ENCODE measurements at regions not wholly inside any gene's neighbourhood (a gene's known extent, or its start where the extent isn't known, plus 50 kb on each side); places are given as distances from the start of the nearest gene placed in this dataset.

DNA sequence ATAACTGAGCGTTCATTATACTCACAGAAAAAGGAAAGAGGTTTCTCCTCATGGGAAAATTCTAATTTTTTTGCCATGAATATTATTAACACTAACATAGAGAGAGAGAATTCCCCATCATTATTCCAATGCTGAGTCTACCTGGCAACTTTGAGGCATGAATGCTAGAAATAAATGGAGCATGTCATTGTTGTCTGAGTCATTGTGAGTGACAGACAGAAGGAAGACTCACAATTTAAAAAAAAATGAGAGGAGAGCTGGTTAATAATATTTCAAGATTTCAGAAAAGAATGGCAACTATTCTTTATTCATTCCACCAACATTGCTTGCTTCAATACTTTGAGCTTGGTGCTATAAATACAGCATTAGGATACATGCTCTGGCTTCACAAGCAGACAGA, 170.4 kb upstream of the HS3ST1 start:
- ChIA-PET POLR2A (ENCODE audit: partially characterized antibody) (no interaction called here), CTCF (ENCODE audit: partially characterized antibody) (no interaction called here)
- Histone ChIP-seq H3K27ac (ENCODE audit: low read depth, low read length) (no peak overlapping the region), H4K8ac (ENCODE audit: extremely low read depth, insufficient read depth, low read length) (no peak overlapping the region), H3K23me2 (ENCODE audit: low read depth, low read length) (no peaks in the 10 kb centered on the region), H2BK120ac (replicated peaks; ENCODE audit: low read depth, low read length) (no peak overlapping the region), H3K14ac (ENCODE audit: insufficient read length) (no peak overlapping the region), H2BK12ac (ENCODE audit: low read depth, low read length) (no peak overlapping the region), H3K4ac (replicated peaks; ENCODE audit: insufficient read length, low read depth, low read length) (no peak overlapping the region), H2BK5ac (ENCODE audit: low read depth, low read length) (no peak overlapping the region), H2BK15ac (ENCODE audit: low read length) (no peak overlapping the region), H3K36me3 (ENCODE audit: control insufficient read depth in 2 of 4, insufficient read depth in 4 of 4, low read length in 3 of 4) (no peaks in the 10 kb centered on the region), H3K79me1 (ENCODE audit: low read depth, low read length) (no peaks in the 10 kb centered on the region), H2AK5ac (ENCODE audit: low read depth, low read length) (no peak overlapping the region), H3K18ac (ENCODE audit: extremely low read depth, low read length) (no peak overlapping the region), H2AFZ (ENCODE audit: low read length) (no peak overlapping the region), H2BK20ac (ENCODE audit: low read length) (no peak overlapping the region), H3K56ac (replicated peaks; ENCODE audit: insufficient read length, low read depth, low read length) (no peak overlapping the region), H4K91ac (replicated peaks; ENCODE audit: insufficient read length, low read length) (no peak overlapping the region), H3K4me3 (ENCODE audit: extremely low read depth in 1 of 4, insufficient read depth in 2 of 4, low read depth in 3 of 4, low read length in 4 of 4) (no peak overlapping the region), H4K20me1 (replicated peaks in 1 of 2; ENCODE audit: control insufficient read depth in 1 of 2, insufficient read depth in 2 of 2, low read length in 2 of 2) (no peaks in the 10 kb centered on the region), H3K23ac (ENCODE audit: insufficient read length) (no peak overlapping the region), H3K27me3 (replicated peaks in 1 of 4; ENCODE audit: control insufficient read depth in 3 of 4, extremely low read depth in 1 of 4, insufficient read depth in 3 of 4, low read length in 3 of 4) (no peaks in the 10 kb centered on the region), H3K4me2 (ENCODE audit: insufficient read depth in 1 of 2, low read depth in 2 of 2, low read length in 2 of 2) (no peak overlapping the region), H4K5ac (ENCODE audit: insufficient read length, low read depth, low read length) (no peak overlapping the region), H3K9ac (replicated peaks in 1 of 4; ENCODE audit: extremely low read depth in 1 of 4, low read depth in 3 of 4, low read length in 3 of 4) (no peak overlapping the region), H3K9me3 (ENCODE audit: insufficient read depth in 2 of 2, low read depth in 1 of 2, low read length in 1 of 2) (no peaks in the 10 kb centered on the region), H3K4me1 (replicated peaks in 1 of 4; ENCODE audit: control insufficient read depth in 3 of 4, insufficient read depth in 4 of 4, low read length in 3 of 4) (0 out of 7 replicates have a peak, but pooled peaks cover 0 to 2% (median 0%) of the 10 kb centered on the region in 4 experiments), H3K79me2 (ENCODE audit: control insufficient read depth in 1 of 2, insufficient read depth in 2 of 2, low read length in 2 of 2) (no peaks in the 10 kb centered on the region)
- no peak for FAIRE-seq
- no peak for DNase-seq (ENCODE audit: low read depth in 1 of 2, low spot score in 2 of 2)
- 0% methylated on average over 1 of the region's 1 CpG; no CpG with 5 or more reads in 1 of the 2 experiments for WGBS, 2 experiments (ENCODE audit: extremely low coverage in 1 of 2, insufficient coverage in 1 of 2, insufficient read length in 1 of 2, insufficient replicate concordance in 2 of 2, low coverage in 1 of 2, low lambda C conversion rate in 2 of 2, missing lambda C conversion rate in 1 of 2)
- TF ChIP-seq SAP30 (IDR thresholded peaks at IDR 0.05; ENCODE audit: insufficient read depth, insufficient replicate concordance, low read length) (no peak), CBX8 (IDR thresholded peaks at IDR 0.05; ENCODE audit: borderline replicate concordance, low read depth, low read length) (no peak), ZNF274 (IDR thresholded peaks at IDR 0.05; ENCODE audit: borderline replicate concordance, extremely low read depth, low read length) (no peak)
- TF ChIP-seq, protein P1, sequence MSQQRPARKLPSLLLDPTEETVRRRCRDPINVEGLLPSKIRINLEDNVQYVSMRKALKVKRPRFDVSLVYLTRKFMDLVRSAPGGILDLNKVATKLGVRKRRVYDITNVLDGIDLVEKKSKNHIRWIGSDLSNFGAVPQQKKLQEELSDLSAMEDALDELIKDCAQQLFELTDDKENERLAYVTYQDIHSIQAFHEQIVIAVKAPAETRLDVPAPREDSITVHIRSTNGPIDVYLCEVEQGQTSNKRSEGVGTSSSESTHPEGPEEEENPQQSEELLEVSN (IDR thresholded peaks at IDR 0.05), result no peak
